ENCODE measurements at regions not wholly inside any gene's neighbourhood (a gene's known extent, or its start where the extent isn't known, plus 50 kb on each side); places are given as distances from the start of the nearest gene placed in this dataset.
"Not testable (repeated sequence)": the region's sequence is repeated elsewhere in the genome, so short reads cannot be mapped to it uniquely, and the experiment has no call there.

DNA sequence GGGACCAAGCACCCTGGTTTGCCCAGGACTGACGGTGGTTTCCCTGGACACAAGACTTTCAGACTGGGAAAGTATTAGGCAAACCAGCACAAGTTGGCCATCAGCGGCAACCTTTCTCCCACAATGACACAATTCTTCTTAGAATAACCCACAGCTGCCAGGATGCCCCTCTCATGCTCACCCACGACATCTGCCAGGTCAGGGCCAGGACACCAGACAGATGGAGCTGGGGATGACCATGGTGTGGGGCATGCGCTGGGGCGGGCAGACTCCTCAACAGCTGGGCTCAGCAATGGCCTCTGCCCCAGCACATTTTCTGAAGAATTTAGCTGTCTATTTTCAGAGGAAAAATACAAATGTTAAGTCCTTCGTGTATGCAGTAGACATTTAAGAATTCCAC is 226.4 kb downstream of the FNDC1 start:
- no peak for DNase-seq (ENCODE audit: low read depth)
- TF ChIP-seq, protein P1, sequence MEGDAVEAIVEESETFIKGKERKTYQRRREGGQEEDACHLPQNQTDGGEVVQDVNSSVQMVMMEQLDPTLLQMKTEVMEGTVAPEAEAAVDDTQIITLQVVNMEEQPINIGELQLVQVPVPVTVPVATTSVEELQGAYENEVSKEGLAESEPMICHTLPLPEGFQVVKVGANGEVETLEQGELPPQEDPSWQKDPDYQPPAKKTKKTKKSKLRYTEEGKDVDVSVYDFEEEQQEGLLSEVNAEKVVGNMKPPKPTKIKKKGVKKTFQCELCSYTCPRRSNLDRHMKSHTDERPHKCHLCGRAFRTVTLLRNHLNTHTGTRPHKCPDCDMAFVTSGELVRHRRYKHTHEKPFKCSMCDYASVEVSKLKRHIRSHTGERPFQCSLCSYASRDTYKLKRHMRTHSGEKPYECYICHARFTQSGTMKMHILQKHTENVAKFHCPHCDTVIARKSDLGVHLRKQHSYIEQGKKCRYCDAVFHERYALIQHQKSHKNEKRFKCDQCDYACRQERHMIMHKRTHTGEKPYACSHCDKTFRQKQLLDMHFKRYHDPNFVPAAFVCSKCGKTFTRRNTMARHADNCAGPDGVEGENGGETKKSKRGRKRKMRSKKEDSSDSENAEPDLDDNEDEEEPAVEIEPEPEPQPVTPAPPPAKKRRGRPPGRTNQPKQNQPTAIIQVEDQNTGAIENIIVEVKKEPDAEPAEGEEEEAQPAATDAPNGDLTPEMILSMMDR (conservative IDR thresholded peaks at IDR 0.05; ENCODE audit: control insufficient read depth, insufficient read depth, low read depth, low read length), result no peak
- H3K4me3 ChIP-seq (ENCODE audit: control insufficient read depth, low read depth, low read length), result no peak overlapping the region

DNA sequence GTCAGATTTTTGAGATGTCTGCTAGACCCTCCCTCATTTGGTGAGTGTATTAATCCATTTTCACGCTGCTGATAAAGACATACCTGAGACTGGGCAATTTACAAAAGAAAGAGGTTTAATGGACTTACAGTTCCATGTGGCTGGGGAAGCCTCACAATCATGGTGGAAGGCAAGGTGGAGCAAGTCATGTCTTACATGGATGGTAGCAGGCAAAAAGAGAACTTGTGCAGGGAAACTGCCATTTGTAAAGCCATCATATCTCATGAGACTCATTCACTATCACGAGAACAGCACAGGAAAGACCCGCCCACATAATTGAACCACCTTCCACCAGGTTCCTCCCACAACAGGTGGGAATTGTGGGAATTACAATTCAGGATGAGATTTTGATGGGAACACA is 223.5 kb downstream of the FNDC1 start:
- not testable (repeated sequence) for DNase-seq (ENCODE audit: low read depth); H3K4me3 ChIP-seq (ENCODE audit: control insufficient read depth, low read depth, low read length)

DNA sequence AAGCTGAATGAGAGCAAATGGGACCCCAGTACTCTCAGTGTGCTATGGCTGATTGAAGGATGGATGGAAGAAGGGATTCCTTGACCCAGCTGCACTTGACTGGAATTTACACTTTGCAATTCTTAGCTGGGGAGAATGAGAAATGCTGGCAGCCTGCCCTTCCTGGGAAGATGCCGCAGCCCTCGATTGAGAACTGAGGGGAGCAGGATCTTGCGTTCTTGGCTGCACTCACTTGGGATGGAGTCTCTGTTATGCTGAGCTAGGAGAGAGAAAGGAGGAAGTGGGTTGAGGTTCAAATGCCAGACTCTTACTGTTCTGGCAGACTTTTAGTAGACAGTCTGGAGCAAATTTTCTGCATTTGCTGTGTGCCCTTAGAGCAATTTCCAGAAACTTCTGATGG is 221.2 kb downstream of the FNDC1 start:
- no peak for DNase-seq (ENCODE audit: low read depth)
- H3K4me3 ChIP-seq (ENCODE audit: control insufficient read depth, low read depth, low read length), result no peak overlapping the region
- TF ChIP-seq, protein P1 (conservative IDR thresholded peaks at IDR 0.05; ENCODE audit: control insufficient read depth, insufficient read depth, low read depth, low read length), result no peak

DNA sequence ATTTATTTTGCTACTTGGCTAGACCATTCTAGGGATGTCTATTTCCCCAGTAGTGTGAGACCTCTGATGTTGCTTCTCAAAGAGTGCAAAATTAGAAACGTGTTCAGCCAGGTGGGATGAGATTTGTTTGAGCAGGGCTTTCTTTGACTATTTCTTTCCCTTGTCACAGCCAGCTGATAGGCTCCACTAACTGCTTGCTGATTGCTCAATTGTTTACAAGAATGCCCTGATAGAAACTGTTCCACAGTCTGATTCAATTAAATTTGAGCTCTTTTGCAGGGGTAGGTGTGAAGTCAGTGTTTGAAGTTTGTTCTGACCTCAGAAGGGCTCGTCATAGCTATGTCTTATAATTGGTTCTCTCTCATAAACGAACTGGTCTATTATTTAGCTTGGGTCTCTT is 220.5 kb downstream of the FNDC1 start:
- no peak for DNase-seq (ENCODE audit: low read depth)
- no peak overlapping the region for H3K4me3 ChIP-seq (ENCODE audit: control insufficient read depth, low read depth, low read length)
- TF ChIP-seq, protein P1 (conservative IDR thresholded peaks at IDR 0.05; ENCODE audit: control insufficient read depth, insufficient read depth, low read depth, low read length), result no peak

DNA sequence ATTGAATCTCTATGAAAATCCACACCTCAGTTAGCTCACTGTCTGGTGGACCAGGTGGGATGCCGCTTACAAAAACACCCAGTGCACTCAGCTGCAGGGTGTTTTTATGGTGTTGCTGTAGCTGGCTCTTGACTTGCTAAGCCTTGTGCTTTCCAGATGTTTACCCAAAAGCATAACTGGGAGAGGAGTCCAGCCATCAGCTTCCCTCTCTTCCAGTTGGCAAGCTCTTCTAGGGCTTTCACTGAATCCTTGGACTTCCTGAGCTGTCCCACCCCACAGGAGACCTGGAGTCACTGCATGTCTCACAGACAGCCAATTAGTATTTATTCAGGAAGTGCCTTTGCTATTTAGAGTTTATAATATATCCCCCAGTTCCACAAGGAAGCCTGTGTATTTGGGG is 210.9 kb downstream of the FNDC1 start:
- DNase-seq (ENCODE audit: low read depth), result no peak
- TF ChIP-seq, protein P1 (conservative IDR thresholded peaks at IDR 0.05; ENCODE audit: control insufficient read depth, insufficient read depth, low read depth, low read length), result no peak
- H3K4me3 ChIP-seq (ENCODE audit: control insufficient read depth, low read depth, low read length), result no peak overlapping the region

DNA sequence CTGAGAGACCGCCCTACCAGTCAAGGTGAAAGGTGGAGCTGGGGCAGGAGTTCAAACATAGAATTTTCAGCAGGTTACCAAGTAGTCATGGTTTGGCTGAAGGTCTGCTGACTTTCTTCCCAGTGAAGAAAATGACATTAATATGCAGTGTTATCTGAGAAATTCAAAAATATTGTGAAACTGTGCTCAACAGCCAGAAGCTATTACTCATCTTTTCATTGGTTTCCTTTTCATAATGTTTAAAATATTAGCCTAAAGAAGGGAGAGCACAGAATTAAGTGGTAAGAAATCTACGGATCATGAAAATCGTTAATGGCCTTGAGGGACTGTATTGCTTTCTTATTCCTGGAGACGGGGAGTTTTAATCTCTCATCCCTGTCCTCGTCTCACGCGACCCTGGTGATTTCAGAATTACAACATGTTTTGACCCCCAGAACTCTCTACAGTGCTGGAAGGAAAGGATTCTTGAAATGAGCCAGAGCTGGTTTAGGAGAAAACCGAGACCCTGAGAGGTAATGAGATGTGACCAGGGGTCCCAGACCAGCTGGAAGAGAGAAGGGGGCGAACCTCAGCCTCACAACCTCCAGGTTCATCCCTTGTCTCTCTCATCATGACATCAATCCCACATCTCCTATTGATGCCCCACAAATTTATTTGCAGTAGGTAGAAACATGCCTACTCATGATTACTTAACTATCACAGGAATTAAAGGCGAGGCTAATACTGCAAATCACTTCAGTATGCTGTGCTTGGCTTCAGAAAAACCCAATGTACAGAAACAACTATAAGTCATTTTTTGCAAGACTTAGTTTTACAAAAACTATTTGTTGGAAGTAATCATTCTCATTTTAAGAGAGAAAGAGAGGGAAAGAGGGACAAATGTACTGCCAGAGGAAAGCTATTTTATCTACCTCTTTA is 209.5 kb downstream of the FNDC1 start:
- H3K4me3 ChIP-seq (ENCODE audit: control insufficient read depth, low read depth, low read length), result no peak overlapping the region
- TF ChIP-seq, protein P1 (conservative IDR thresholded peaks at IDR 0.05; ENCODE audit: control insufficient read depth, insufficient read depth, low read depth, low read length), result no peak
- DNase-seq (ENCODE audit: low read depth), result no peak

DNA sequence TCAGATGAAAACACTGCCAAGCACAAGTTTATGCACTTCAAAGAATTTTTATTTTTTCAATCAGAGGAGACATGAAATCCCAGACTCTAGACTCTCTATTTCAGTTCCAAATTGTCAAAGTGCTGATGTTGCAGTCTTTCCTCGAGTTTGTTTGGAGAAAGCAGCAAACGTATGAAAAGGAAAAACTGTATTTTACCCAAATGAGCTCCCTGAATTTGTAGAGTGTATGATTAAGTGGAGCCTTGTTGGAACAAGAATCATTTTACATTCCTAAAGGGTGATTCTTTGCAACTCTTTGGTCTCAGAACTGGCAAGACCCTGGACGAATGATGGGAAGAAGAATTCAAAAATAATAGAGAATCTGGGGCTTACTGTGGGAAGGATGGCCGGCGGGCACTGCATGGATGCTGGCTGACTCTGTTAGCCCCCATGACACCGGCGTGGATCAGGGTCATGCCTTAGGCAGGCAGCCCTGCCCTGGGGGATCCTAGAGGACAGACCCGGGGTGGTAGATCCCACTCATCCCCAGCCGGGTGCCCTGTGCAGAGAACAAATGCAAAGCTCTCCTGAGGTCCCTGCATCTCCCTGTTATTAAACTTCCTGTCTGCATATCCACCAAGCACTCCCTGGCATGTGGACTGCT is 207.4 kb downstream of the FNDC1 start:
- no peak overlapping the region for H3K4me3 ChIP-seq (ENCODE audit: control insufficient read depth, low read depth, low read length)
- TF ChIP-seq, protein P1 (conservative IDR thresholded peaks at IDR 0.05; ENCODE audit: control insufficient read depth, insufficient read depth, low read depth, low read length), result no peak
- DNase-seq (ENCODE audit: low read depth), result peak; percentile 18

Measured in fibroblast of mammary gland (primary cell).